ENCODE measurements at regions not wholly inside any gene's neighbourhood (a gene's known extent, or its start where the extent isn't known, plus 50 kb on each side); places are given as distances from the start of the nearest gene placed in this dataset.

DNA sequence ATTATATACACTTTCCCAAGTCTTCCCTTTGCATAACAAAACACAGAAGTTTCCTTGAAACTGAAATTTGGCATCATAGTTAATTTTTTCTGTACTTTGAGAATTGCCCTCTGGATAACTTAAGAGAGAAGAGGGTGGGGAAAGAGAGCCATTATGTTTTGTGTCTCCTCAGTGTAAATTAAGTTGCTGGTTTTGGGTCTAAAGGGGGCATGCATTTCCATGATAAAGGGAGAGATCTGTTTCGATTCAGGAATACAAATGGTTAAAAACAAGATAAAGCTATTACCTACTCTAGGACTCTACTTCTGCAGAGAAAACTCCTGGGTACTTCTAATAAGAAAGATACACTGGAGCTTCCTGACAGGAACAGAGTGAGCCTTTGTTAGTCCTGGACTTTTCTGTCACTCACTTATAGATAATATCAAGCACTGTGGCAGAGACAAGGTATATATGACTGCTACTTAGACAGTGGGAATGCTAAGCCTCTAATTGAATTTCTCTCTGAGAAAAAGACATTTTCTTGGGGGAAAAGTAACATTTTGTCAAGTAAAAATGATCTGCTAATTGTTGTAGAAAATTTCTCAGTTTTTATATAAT, 142.8 kb upstream of the PCDH9 start:
- no peak for TF ChIP-seq EP300 (IDR thresholded peaks at IDR 0.05)
- TF ChIP-seq, protein P1, sequence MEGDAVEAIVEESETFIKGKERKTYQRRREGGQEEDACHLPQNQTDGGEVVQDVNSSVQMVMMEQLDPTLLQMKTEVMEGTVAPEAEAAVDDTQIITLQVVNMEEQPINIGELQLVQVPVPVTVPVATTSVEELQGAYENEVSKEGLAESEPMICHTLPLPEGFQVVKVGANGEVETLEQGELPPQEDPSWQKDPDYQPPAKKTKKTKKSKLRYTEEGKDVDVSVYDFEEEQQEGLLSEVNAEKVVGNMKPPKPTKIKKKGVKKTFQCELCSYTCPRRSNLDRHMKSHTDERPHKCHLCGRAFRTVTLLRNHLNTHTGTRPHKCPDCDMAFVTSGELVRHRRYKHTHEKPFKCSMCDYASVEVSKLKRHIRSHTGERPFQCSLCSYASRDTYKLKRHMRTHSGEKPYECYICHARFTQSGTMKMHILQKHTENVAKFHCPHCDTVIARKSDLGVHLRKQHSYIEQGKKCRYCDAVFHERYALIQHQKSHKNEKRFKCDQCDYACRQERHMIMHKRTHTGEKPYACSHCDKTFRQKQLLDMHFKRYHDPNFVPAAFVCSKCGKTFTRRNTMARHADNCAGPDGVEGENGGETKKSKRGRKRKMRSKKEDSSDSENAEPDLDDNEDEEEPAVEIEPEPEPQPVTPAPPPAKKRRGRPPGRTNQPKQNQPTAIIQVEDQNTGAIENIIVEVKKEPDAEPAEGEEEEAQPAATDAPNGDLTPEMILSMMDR (IDR thresholded peaks at IDR 0.05) = no peak

All from upper lobe of left lung (tissue), 4 donors.